C4-2B (cell line): ENCODE measurements at regions not wholly inside any gene's neighbourhood (a gene's known extent, or its start where the extent isn't known, plus 50 kb on each side); places are given as distances from the start of the nearest gene placed in this dataset.

ENCODE experiments used
- CTCF ChIP-seq: fragments of 450-650 bp; conservative IDR thresholded peaks from 2 replicates; pipeline ENCODE4 v1.5.1; 2017; ENCODE audit warnings: mild to moderate bottlenecking
- ZFX ChIP-seq: fragments of 450-650 bp; IDR thresholded peaks from 2 replicates; pipeline ENCODE4 v1.6.1; 2017

- TF ChIP-seq CTCF: no peak
- TF ChIP-seq ZFX: no peak
Observed at GRCh38 chr15:95149771-95150170, 918.4 kb downstream of the MCTP2 start.
